ENCODE measurements at regions not wholly inside any gene's neighbourhood (a gene's known extent, or its start where the extent isn't known, plus 50 kb on each side); places are given as distances from the start of the nearest gene placed in this dataset.

DNA sequence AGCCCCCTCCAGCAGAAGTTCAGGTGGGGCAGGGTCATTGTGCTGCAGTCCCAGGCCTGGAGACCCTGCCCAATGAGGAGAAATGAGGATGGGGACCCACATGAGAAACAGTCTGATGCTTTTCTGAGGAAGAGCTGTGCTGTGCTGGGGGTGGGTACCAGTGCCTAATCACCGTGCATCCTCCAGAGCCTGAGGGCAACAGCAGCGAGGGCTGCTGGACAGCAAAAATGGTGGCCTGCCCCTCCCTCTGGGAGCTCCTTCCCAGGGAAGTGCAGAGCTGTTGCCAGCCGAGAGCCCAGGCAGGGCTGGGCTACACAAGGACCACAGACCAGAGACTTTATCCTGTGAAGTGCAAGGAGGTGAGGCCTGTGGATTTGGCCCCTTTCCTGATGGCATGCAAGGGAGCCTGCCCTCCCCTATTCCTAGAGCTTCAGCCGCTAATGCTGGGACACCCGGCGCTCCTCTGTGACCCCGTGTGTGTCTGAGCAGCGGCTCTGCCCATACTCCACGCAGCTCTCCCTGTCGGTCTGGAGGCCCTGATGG is 134.8 kb downstream of the DSEL start:
- no peak for DNase-seq (ENCODE audit: low read depth in 2 of 2, low spot score in 1 of 2)

- DNase-seq (ENCODE audit: low read depth in 2 of 2, low spot score in 1 of 2): no peak
Measured at GRCh38 chr18:67380867-67381266, 135.7 kb downstream of the DSEL start.

DNA sequence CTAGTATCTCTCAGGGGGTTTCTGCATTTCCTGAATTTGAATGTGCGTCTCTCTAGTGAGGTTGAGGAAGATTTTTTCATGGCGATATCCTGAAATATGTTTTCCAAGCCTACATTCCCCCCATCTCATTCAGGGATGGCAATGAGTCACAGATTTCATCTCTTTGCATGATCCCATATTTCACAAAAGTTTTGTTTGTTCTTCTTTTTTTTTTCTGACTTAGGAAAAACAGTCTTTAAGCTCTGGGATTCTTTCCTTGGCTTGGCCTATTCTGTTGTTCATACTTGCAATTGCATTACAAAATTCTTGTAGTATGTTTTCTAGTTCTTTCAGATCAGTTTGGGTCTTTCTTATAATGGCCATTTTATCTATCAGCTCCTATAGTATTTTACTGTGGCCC is 136.5 kb downstream of the DSEL start:
- no peak for DNase-seq (ENCODE audit: low read depth in 2 of 2, low spot score in 1 of 2)

- DNase-seq (ENCODE audit: low read depth in 2 of 2, low spot score in 1 of 2): no peak
Measured at GRCh38 chr18:67376372-67376771, 140.1 kb downstream of the DSEL start.

DNA sequence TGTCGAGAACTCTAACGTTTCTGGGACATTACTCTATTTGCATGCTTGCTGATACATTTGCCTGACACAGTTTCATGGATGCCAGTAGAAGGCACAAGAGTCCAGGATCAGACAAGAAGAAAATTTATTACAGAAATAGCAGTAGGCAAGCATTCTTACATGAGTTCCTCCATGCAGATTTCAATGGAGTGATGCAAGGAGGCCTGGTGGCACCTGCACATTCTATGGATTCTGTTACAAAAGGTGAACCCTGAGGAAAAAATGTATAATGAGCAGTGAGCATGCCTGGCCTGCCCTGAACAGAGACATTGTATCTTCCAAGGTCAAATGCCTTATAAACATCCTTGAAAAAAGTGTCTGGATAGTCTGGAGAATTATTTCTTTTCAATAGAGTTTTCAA is 142.9 kb downstream of the DSEL start:
- DNase-seq (ENCODE audit: low read depth in 2 of 2, low spot score in 1 of 2): no peak

DNA sequence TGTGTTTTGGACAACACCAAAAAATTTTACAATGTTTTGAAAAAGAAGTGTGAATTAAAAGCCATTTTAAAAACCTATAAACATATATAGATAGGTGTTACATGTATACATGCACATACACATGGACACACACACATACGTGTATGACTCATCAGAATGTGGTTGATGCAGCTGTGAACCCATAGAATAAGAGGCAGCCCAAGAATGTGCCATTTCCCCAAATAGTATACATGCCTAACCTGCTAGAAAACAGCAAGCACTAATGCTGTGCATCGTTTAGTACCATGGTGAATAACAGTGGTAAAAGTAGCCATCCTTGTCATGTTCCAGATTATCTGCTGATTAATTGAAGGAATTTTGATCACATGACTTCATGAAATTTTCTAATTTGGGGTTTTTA is 149.0 kb downstream of the DSEL start:
- no peak for DNase-seq (ENCODE audit: low read depth in 2 of 2, low spot score in 1 of 2)

DNA sequence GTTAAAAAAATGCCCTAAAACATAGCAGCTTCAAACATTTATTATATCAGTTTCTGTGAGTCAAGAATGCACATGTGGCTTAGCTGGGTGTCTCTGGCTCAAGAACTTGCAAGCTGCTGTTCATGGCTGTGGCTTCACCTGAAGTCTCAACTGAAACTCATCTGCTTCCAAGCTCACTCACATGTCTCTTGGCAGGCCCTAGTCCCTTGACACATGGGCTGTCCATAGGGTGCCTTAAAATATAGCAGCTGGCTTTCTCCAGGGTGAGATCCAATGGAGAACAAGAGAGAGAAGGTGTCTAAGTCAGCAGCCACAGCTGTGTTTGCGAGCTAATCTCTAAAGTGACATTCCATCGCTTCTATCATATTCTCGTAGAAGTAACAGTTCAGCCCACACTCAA is 152.8 kb downstream of the DSEL start:
- no peak for DNase-seq (ENCODE audit: low read depth in 2 of 2, low spot score in 1 of 2)

DNA sequence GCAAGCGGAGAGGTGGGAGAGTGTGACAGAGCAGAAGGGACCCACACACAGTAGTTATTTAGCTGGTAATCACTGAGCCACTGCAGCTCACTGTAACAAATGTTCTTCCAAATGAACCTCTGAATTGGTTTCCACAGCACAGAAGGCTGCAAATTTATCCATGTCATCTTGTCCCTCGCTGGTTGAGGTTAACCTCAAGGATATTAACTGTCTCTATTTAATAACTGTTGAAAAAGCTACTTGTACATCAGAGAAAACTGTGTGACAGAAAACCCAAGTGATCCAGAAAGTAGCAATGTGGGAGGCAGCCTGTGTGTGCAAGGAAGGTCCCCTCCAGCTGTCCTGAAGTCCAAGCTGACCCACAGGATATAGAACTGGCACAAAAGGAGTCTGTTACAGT is 153.6 kb downstream of the DSEL start:
- DNase-seq (ENCODE audit: low read depth in 2 of 2, low spot score in 1 of 2): no peak

DNA sequence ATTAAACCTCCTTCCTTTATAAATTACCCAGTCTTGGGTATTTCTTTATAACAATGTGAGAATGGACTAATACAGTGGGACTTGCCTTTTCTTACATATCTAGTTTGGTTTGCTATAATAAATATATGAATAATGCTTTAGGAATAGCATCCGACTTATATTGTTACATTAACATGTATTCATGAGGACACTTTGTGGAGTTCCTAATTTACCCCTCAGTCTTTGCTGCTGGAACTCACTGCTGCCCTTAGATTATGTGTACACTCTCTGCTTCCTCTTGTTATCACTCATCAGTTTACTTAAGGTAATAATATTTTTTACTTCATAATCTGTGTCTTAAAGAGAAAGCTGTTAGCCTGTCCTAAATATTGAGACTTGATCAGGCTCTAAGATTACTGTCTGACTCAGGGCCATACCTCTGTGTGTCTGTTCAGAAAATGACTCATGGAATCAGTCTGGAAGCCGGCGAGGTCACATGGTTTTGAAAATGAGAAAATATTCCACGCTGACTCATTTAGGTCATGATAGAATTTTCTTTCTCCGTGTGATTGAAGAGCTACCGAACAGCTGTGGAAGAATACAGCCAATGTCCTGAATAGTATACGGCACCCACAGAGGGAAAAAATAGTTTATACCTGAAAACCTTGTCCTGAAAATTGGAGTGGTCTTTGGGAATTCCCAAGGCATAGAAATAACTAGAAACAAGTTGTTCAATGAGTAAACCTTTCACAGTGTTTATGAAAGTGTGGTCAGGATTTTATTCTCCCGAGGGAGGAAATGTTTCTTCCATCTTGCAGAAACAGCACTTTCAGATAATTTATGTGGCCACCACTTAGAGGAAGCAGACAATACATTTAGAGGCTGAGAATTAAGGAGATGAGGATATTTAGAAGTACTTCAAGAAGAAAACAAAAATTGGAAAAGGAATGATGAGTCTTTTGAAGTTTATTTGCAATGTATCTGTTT is 156.4 kb downstream of the DSEL start:
- DNase-seq (ENCODE audit: low read depth in 2 of 2, low spot score in 1 of 2): no peak

GRCh38 chr18:67358947-67359346 is 157.6 kb downstream of the DSEL start:
- DNase-seq (ENCODE audit: low read depth in 2 of 2, low spot score in 1 of 2): no peak

DNA sequence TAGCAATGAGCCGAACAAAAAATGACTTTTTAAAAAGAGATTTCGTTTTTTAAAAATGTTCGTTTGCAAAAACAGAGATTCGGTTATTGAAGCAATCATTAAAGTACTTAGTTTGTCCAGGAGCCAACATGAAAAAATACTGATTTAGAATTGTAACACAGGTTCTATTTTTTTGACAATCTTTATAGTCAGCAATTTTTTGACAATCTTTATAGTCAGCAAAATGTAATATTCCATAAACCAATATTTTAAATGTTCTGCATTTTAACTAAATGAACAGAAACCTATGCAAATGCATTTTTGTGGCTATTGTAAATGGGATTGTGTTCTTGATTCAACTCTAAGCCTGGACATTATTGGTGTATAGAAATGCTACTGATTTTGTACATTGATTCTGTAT is 161.8 kb downstream of the DSEL start:
- no peak for DNase-seq (ENCODE audit: low read depth in 2 of 2, low spot score in 1 of 2)

DNA sequence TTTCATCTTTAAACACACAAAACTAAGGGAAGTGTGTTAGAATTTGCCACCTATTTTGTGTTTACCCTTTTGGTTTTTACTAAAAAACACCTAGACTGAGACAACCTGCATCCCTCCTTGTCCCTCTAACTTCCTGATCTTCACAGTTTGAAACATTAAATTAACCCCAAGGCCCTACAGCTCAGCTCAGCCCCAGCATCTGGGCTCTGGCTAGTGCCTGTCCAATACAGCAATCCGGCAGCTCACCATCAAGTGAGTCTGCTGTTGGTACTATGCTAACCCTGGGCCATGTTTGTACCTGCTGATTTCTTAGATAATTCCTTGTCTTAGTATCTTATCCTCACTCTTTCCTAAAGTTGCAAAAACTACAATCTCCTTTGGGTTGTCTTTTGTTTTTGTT is 162.4 kb downstream of the DSEL start:
- no peak for DNase-seq (ENCODE audit: low read depth in 2 of 2, low spot score in 1 of 2)

GRCh38 chr18:67347438-67347837 is 169.1 kb downstream of the DSEL start:
- DNase-seq (ENCODE audit: low read depth in 2 of 2, low spot score in 1 of 2): no peak

GRCh38 chr18:67342159-67342558 is 174.4 kb downstream of the DSEL start:
- DNase-seq (ENCODE audit: low read depth in 2 of 2, low spot score in 1 of 2): no peak

- no peak for DNase-seq (ENCODE audit: low read depth in 2 of 2, low spot score in 1 of 2)
Measured at GRCh38 chr18:67337696-67338095, 178.8 kb downstream of the DSEL start.

GRCh38 chr18:67331857-67332256 is 184.7 kb downstream of the DSEL start:
- DNase-seq (ENCODE audit: low read depth in 2 of 2, low spot score in 1 of 2): no peak

DNA sequence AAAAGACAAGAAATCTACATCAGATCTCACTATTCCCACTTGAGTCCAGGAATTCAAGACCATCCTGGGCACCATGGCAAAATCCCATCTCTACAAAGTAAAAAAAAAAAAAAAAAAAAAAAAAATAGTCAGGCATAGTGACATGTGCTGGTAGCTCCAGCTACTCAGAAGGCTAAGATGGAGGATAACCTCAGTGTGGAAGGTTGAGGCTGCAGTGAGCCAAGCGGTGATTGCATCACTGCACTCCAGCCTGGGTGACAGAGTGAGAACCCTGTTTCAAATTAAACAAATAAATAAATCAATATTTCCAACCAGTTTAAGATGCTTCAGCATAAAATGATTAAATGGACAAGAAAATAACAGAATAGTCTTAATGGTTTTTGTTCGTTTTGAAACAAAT is 197.4 kb downstream of the DSEL start:
- DNase-seq (ENCODE audit: low read depth in 2 of 2, low spot score in 1 of 2): no peak

DNA sequence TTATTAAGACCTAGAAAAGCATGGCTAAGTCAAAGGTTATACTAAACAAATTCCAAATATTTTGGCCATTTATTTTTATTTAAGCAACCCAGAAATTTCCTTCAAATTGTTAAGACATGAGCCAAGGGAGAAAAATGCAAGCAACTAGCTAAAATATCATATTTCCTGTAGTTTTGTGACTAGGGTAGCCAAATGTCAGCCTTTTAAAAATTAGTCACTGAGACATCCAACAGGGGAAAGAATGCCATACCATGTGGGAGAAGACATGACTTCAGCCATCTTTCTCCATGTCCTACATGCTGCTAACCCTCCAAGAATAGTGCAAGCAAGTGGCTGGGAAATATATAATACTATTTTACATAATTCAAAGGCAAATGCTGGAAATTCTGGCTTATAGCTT is 197.9 kb downstream of the DSEL start:
- DNase-seq (ENCODE audit: low read depth in 2 of 2, low spot score in 1 of 2): no peak

DNA sequence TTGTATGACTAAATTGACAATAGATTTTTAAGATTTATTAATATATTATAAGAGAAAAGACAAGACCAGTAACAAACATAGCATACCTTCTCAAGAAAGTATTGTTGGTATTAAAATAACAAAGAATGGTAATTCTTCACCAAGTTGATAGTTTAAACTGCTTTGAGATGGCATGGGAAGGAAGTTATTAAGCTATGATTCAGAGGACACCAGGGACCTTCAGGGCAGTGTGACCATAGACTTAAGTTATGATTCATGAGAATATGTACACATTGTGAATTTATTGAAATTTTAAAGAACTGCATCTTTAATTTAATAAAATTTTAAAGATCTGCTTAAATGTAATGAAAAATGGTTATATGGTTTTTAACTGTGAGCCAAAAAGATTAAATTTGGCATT is 205.7 kb downstream of the DSEL start:
- no peak for DNase-seq (ENCODE audit: low read depth in 2 of 2, low spot score in 1 of 2)

DNA sequence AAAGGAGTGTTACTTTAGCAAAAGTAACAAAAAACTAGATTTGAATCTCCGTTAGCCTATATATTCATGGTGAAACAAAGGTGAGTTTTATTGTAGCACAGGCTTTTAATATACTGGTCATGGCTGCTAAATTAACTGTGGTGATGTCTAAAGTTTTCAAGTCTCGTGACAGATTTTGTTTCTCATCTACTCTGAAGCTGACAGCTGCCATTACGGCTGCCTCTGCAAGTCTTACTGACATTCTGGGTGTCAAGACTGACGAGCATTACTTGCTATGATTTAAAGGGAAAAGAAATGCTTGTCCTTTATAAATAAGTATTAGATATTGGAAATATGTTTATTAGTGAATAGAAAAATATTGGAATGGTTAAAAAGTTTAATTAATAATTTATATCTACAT is 207.7 kb downstream of the DSEL start:
- DNase-seq (ENCODE audit: low read depth in 2 of 2, low spot score in 1 of 2): no peak

GRCh38 chr18:67305466-67305865 is 211.1 kb downstream of the DSEL start:
- no peak for DNase-seq (ENCODE audit: low read depth in 2 of 2, low spot score in 1 of 2)

DNA sequence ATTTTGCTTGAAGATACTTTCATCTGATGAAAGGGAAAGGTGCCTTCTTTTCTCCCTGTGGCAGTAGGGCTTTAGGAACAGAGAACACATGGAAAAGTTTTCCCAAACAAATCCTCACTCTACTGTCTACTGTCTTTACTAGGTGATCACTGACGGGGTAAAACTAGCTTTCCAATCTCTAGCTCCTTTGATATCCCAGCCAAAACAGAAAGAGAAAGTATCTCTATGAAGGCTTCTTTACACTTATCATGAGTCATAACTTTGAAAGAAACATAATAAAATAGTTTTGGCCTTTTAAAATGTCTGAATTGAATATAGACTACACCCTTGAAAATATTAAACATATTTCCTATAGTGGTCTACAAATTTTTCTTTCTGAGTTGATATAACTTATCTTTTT is 214.5 kb downstream of the DSEL start:
- DNase-seq (ENCODE audit: low read depth in 2 of 2, low spot score in 1 of 2): no peak

DNA sequence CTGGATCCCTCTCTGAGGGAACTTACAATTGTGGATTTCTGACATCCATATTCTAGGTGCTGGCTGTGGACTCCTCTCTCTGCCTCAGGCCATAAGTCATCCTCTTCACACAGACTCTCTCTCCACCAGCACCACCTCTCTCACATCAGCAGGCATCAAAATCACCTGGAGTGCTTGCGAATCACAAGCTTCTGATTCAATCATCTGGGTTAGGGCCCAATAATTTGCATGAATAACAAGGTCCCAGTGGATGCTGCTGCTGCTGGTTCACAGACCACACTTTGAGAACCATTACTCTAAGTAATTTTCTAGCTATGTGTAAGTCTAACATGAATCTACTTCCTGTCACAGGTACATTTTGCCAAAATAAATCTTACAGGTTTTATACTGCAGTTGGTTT is 214.9 kb downstream of the DSEL start:
- DNase-seq (ENCODE audit: low read depth in 2 of 2, low spot score in 1 of 2): no peak

All from stimulated activated CD8-positive, alpha-beta memory T cell treated with anti-CD3 and anti-CD28 coated beads, Interleukin-4, amount 100 ng/mL, for 1 hour (primary cell).